ENCODE measurements at regions not wholly inside any gene's neighbourhood (a gene's known extent, or its start where the extent isn't known, plus 50 kb on each side); places are given as distances from the start of the nearest gene placed in this dataset.

GRCh38 chr7:20509892-20510572, 105.4 kb upstream of the ABCB5 start:
- H3K4me3 ChIP-seq (replicated peaks; ENCODE audit: low read depth, low read length), result no peak overlapping the region
- H3K27me3 ChIP-seq (replicated peaks; ENCODE audit: control insufficient read depth, insufficient read depth, low read length), result no peaks in the 10 kb centered on the region

GRCh38 chr7:20510573-20510900, 104.9 kb upstream of the ABCB5 start:
- Histone ChIP-seq H3K36me3 (ENCODE audit: control insufficient read depth, insufficient read depth, low read length) (no peaks in the 10 kb centered on the region), H3K4me3 (replicated peaks; ENCODE audit: low read depth, low read length) (no peak overlapping the region), H3K27me3 (replicated peaks; ENCODE audit: control insufficient read depth, insufficient read depth, low read length) (no peaks in the 10 kb centered on the region)
- TF ChIP-seq CTCF (IDR thresholded peaks at IDR 0.05; ENCODE audit: insufficient read depth, low read length, poor library complexity, severe bottlenecking), result no peak
- DNase-seq (ENCODE audit: extremely low read depth, insufficient read length), result no peak

More at GRCh38 chr7:20509892-20510572, 105.4 kb upstream of the ABCB5 start:
- H3K36me3 ChIP-seq (ENCODE audit: control insufficient read depth, insufficient read depth, low read length), result no peaks in the 10 kb centered on the region
- no peak for TF ChIP-seq CTCF (IDR thresholded peaks at IDR 0.05; ENCODE audit: insufficient read depth, low read length, poor library complexity, severe bottlenecking)
- DNase-seq (ENCODE audit: extremely low read depth, insufficient read length), result no peak

- no peak overlapping the region for H3K4me3 ChIP-seq (replicated peaks; ENCODE audit: low read depth, low read length)
- no peaks in the 10 kb centered on the region for H3K27me3 ChIP-seq (replicated peaks; ENCODE audit: control insufficient read depth, insufficient read depth, low read length)
- DNase-seq (ENCODE audit: extremely low read depth, insufficient read length), result no peak
- no peaks in the 10 kb centered on the region for H3K36me3 ChIP-seq (ENCODE audit: control insufficient read depth, insufficient read depth, low read length)
- no peak for TF ChIP-seq CTCF (IDR thresholded peaks at IDR 0.05; ENCODE audit: insufficient read depth, low read length, poor library complexity, severe bottlenecking)
Measured at GRCh38 chr7:20513341-20513740, 102.1 kb upstream of the ABCB5 start.

- no peak for TF ChIP-seq CTCF (IDR thresholded peaks at IDR 0.05; ENCODE audit: insufficient read depth, low read length, poor library complexity, severe bottlenecking)
- Histone ChIP-seq H3K27me3 (replicated peaks; ENCODE audit: control insufficient read depth, insufficient read depth, low read length) (no peaks in the 10 kb centered on the region), H3K4me3 (replicated peaks; ENCODE audit: low read depth, low read length) (no peak overlapping the region), H3K36me3 (ENCODE audit: control insufficient read depth, insufficient read depth, low read length) (no peaks in the 10 kb centered on the region)
- no peak for DNase-seq (ENCODE audit: extremely low read depth, insufficient read length)
Measured at GRCh38 chr7:20513897-20514296, 101.6 kb upstream of the ABCB5 start.

- TF ChIP-seq CTCF (IDR thresholded peaks at IDR 0.05; ENCODE audit: insufficient read depth, low read length, poor library complexity, severe bottlenecking), result no peak
- no peak for DNase-seq (ENCODE audit: extremely low read depth, insufficient read length)
- no peaks in the 10 kb centered on the region for H3K36me3 ChIP-seq (ENCODE audit: control insufficient read depth, insufficient read depth, low read length)
- H3K4me3 ChIP-seq (replicated peaks; ENCODE audit: low read depth, low read length), result no peak overlapping the region
- no peaks in the 10 kb centered on the region for H3K27me3 ChIP-seq (replicated peaks; ENCODE audit: control insufficient read depth, insufficient read depth, low read length)
Measured at GRCh38 chr7:20514364-20514763, 101.1 kb upstream of the ABCB5 start.

- no peaks in the 10 kb centered on the region for H3K36me3 ChIP-seq (ENCODE audit: control insufficient read depth, insufficient read depth, low read length)
- no peak for TF ChIP-seq CTCF (IDR thresholded peaks at IDR 0.05; ENCODE audit: insufficient read depth, low read length, poor library complexity, severe bottlenecking)
- no peak for DNase-seq (ENCODE audit: extremely low read depth, insufficient read length)
- no peaks in the 10 kb centered on the region for H3K27me3 ChIP-seq (replicated peaks; ENCODE audit: control insufficient read depth, insufficient read depth, low read length)
- H3K4me3 ChIP-seq (replicated peaks; ENCODE audit: low read depth, low read length), result no peak overlapping the region
Measured at GRCh38 chr7:20519645-20520044, 95.8 kb upstream of the ABCB5 start.

Data from GM06990 (cell line).